SK-N-SH (cell line): ENCODE measurements at regions not wholly inside any gene's neighbourhood (a gene's known extent, or its start where the extent isn't known, plus 50 kb on each side); places are given as distances from the start of the nearest gene placed in this dataset.

ENCODE experiments used
- CTCF ChIA-PET: fragments of 300-600, 350-600 bp; formaldehyde crosslinking; extraction: SDS; loops from one replicate; lab custom pipeline; 2021; lab: Yijun Ruan, JAX
- POLR2A ChIA-PET: fragments of 350-600 bp; sonication (Branson Sonifier 250); formaldehyde crosslinking; extraction: SDS; loops from one replicate; lab custom pipeline; 2020; ENCODE audit warnings: antibody characterized with exemption, inconsistent platforms; lab: Yijun Ruan, JAX
- DNase-seq: peaks from one replicate; pipeline ENCODE4 v3.0.0; 2012
- H2AFZ ChIP-seq: fragments of 200-600 bp; sonication (generic); 2 replicates; pipeline ENCODE4 v1.8.1; 2016; ENCODE audit warnings: antibody characterized with exemption, mild to moderate bottlenecking, low read depth
- H3F3A ChIP-seq: fragments of 200-600 bp; sonication (generic); replicated peaks from 2 replicates; pipeline ENCODE3; 2016; ENCODE audit warnings: antibody characterized with exemption, mild to moderate bottlenecking; ENCODE audit not compliant: insufficient read depth
- H3K27ac ChIP-seq, 2 experiments: fragments of 200-500 bp in 1 of 2; fragments of 200-600 bp in 1 of 2; sonication (Bioruptor generic) in 1 of 2; sonication (generic), shearing (Covaris generic) in 1 of 2; 2 replicates each; pipeline versions ENCODE4 v1.5.1 to v1.6.1; 2014 to 2016; ENCODE audit warnings: low read depth in 2 of 2, inconsistent platforms in 1 of 2, low read length in 1 of 2, mild to moderate bottlenecking in 1 of 2, mixed read lengths in 1 of 2
- H3K27me3 ChIP-seq: fragments of 200-600 bp; sonication (generic), shearing (Covaris generic); 2 replicates; pipeline ENCODE4 v1.6.1; 2016; ENCODE audit warnings: mixed run types; ENCODE audit not compliant: insufficient read depth
- H3K36me3 ChIP-seq, 2 experiments: fragments of 200-500 bp in 1 of 2; fragments of 200-600 bp in 1 of 2; sonication (Bioruptor generic) in 1 of 2; sonication (generic) in 1 of 2; replicated peaks in 1 of 2; 2 replicates each; pipeline versions ENCODE3 to v1.5.1; 2014 to 2016; ENCODE audit warnings: low read length in 1 of 2, mild to moderate bottlenecking in 1 of 2; ENCODE audit not compliant: insufficient read depth in 2 of 2, control insufficient read depth in 1 of 2
- H3K4me1 ChIP-seq, 2 experiments: fragments of 200-500 bp in 1 of 2; fragments of 200-600 bp in 1 of 2; sonication (Bioruptor generic) in 1 of 2; sonication (generic), shearing (Covaris generic) in 1 of 2; 2 replicates each; pipeline versions ENCODE4 v1.5.1 to v1.6.1; 2014 to 2016; ENCODE audit warnings: low read depth in 1 of 2, low read length in 1 of 2, mixed run types in 1 of 2; ENCODE audit not compliant: insufficient read depth in 2 of 2, control insufficient read depth in 1 of 2
- H3K4me2 ChIP-seq: fragments of 200-600 bp; sonication (generic), shearing (Covaris generic); 2 replicates; pipeline ENCODE4 v1.6.1; 2017; ENCODE audit warnings: mixed run types
- H3K4me3 ChIP-seq, 2 experiments: fragments of 200-500 bp in 1 of 2; fragments of 200-600 bp in 1 of 2; sonication (Bioruptor generic) in 1 of 2; sonication (generic), shearing (Covaris generic) in 1 of 2; 2 replicates each; pipeline versions ENCODE4 v1.5.1 to v1.8.1; 2014 to 2016; ENCODE audit warnings: low read depth in 2 of 2, inconsistent platforms in 1 of 2, low read length in 1 of 2, mild to moderate bottlenecking in 1 of 2, mixed read lengths in 1 of 2, moderate library complexity in 1 of 2
- H3K79me2 ChIP-seq: fragments of 200-600 bp; sonication (generic); 2 replicates; pipeline ENCODE4 v1.8.1; 2017; ENCODE audit warnings: mild to moderate bottlenecking; ENCODE audit not compliant: insufficient read depth
- H3K9ac ChIP-seq: fragments of 200-600 bp; sonication (generic); 2 replicates; pipeline ENCODE4 v1.6.1; 2017; ENCODE audit warnings: mixed run types
- H3K9me2 ChIP-seq: fragments of 200-600 bp; sonication (generic); 2 replicates; pipeline ENCODE4 v1.6.1; 2017; ENCODE audit warnings: mixed run types
- H3K9me3 ChIP-seq: fragments of 200-600 bp; sonication (generic); 2 replicates; pipeline ENCODE4 v1.6.1; 2017; ENCODE audit warnings: mixed run types, mild to moderate bottlenecking, moderate library complexity
- H4K20me1 ChIP-seq: fragments of 200-600 bp; sonication (generic); 2 replicates; pipeline ENCODE4 v1.6.1; 2017; ENCODE audit warnings: mild to moderate bottlenecking, mixed run types; ENCODE audit not compliant: insufficient read depth
- GABPA ChIP-seq: IDR thresholded peaks from 2 replicates; pipeline ENCODE4 v1.4.0; 2012; ENCODE audit warnings: low read depth, mild to moderate bottlenecking
- GATA2 ChIP-seq: sonication (generic); formaldehyde crosslinking; IDR thresholded peaks from 2 replicates; pipeline ENCODE4 v1.5.0; 2020; ENCODE audit warnings: mild to moderate bottlenecking, missing genetic modification reagents
- MXI1 ChIP-seq: IDR thresholded peaks from 2 replicates; pipeline ENCODE4 v1.6.1; 2012; ENCODE audit warnings: mild to moderate bottlenecking, low read depth, low read length, improper control_type of control experiment
- NRF1 ChIP-seq: IDR thresholded peaks from 2 replicates; pipeline ENCODE4 v1.6.1; 2012; ENCODE audit warnings: low read depth, mild to moderate bottlenecking, low read length
- POLR2AphosphoS5 ChIP-seq: IDR thresholded peaks from 2 replicates; pipeline ENCODE4 v1.6.1; 2012; ENCODE audit warnings: low read depth, low read length
- RCOR1 ChIP-seq: fragments of 150-350 bp; IDR thresholded peaks from 2 replicates; pipeline ENCODE4 v1.6.1; 2017; ENCODE audit warnings: antibody characterized with exemption, low read length
- RXRA ChIP-seq: IDR thresholded peaks from 2 replicates; pipeline ENCODE4 v1.4.0; 2012; ENCODE audit warnings: low read depth, mild to moderate bottlenecking, borderline replicate concordance
- SMC3 ChIP-seq: IDR thresholded peaks from 2 replicates; pipeline ENCODE4 v1.6.1; 2012; ENCODE audit warnings: low read depth, low read length, improper control_type of control experiment
- TAF1 ChIP-seq: IDR thresholded peaks from 2 replicates; pipeline ENCODE4 v1.6.1; 2012; ENCODE audit warnings: low read depth, mild to moderate bottlenecking, low read length, moderate library complexity, borderline replicate concordance
- WGBS: methylation state at CpG from one replicate; pipeline ENCODE4 v1.1.6; 2017; ENCODE audit warnings: low lambda C conversion rate; 5-methylcytosine and 5-hydroxymethylcytosine counted together
- TF ChIP-seq, protein P1 (sequence below): fragments of 150-350 bp; IDR thresholded peaks from 2 replicates; pipeline ENCODE4 v1.6.1; 2016; ENCODE audit warnings: mild to moderate bottlenecking, low read depth, low read length
- TF ChIP-seq, protein P2 (sequence below): fragments of 150-350 bp; IDR thresholded peaks from 2 replicates; pipeline ENCODE4 v1.6.1; 2017; ENCODE audit warnings: antibody characterized with exemption, low read length, low read depth, borderline replicate concordance
- TF ChIP-seq, protein P3 (sequence below): IDR thresholded peaks from 2 replicates; pipeline ENCODE4 v1.6.1; 2012; ENCODE audit warnings: mild to moderate bottlenecking, low read depth, low read length, moderate library complexity
- TF ChIP-seq, protein P4 (sequence below): IDR thresholded peaks from 2 replicates; pipeline ENCODE4 v1.4.0; 2012; ENCODE audit warnings: low read depth, borderline replicate concordance

DNA sequence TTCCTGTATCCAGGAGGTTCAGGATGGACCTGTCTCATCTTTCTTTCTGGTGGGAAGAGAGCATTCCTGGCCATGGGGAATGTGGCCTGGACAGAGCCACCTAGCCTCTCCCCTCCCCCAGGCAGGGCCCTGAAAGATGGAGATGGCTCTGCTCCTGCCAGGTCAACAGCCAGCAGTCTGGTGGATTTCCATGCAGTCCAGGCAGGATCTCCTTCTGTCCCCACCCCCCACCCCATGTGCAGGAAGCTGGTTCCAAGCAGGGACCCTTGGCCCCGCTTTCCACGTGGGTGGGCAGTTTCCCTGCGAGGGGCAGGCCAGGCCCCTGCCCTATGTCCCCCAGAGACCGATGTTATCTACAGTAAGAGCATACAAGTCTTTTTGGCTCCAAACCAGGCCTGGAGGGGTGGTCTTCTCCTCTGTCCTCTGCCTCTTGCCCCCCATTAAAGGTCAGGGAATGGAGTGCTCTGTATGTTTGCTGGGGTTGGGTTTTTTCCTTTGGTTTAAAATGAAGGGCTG, 240.5 kb downstream of the SEC14L1 start:
- H3K4me3 ChIP-seq: no peak overlapping the region
- POLR2A ChIA-PET: interaction anchor here (0.6 kb wide), 2 partner anchors 27 to 297 kb away, joined by 3 to 4 read pairs; no protein-coding TSS in a partner anchor
- H3K4me2 ChIP-seq: no peak overlapping the region
- peaks cover 94% of the 10 kb centered on the region for H3K79me2 ChIP-seq
- H4K20me1 ChIP-seq: peaks cover 80% of the 10 kb centered on the region
- no peaks in the 10 kb centered on the region for H3K9me2 ChIP-seq
- WGBS: 64% methylated on average over 4 of the region's 4 CpGs
- TF ChIP-seq, protein P1, sequence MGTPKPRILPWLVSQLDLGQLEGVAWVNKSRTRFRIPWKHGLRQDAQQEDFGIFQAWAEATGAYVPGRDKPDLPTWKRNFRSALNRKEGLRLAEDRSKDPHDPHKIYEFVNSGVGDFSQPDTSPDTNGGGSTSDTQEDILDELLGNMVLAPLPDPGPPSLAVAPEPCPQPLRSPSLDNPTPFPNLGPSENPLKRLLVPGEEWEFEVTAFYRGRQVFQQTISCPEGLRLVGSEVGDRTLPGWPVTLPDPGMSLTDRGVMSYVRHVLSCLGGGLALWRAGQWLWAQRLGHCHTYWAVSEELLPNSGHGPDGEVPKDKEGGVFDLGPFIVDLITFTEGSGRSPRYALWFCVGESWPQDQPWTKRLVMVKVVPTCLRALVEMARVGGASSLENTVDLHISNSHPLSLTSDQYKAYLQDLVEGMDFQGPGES: no peak
- TF ChIP-seq, all 33 proteins: peak for 0
- CTCF ChIA-PET: interaction anchor here (1.0 to 2.1 kb wide), 7 partner anchors 8 to 51 kb away, joined by 3 to 7 read pairs (median 3); no protein-coding TSS in a partner anchor
- Histone ChIP-seq H3K9me3 (no peaks in the 10 kb centered on the region), H3K27me3 (no peaks in the 10 kb centered on the region), H3K9ac (no peak overlapping the region), H3K4me1 (peaks cover 15 to 93% of the 10 kb centered on the region in 2 experiments; a peak in 3 of 4 replicates), H3F3A (peaks cover 4% of the 10 kb centered on the region), H2AFZ (no peak overlapping the region), H3K27ac (peak overlapping the region in 1 of 2 experiments; percentile 77; a peak in 2 of 4 replicates), H3K36me3 (no peaks in the 10 kb centered on the region)
- DNase-seq: peak; percentile 77

DNA sequence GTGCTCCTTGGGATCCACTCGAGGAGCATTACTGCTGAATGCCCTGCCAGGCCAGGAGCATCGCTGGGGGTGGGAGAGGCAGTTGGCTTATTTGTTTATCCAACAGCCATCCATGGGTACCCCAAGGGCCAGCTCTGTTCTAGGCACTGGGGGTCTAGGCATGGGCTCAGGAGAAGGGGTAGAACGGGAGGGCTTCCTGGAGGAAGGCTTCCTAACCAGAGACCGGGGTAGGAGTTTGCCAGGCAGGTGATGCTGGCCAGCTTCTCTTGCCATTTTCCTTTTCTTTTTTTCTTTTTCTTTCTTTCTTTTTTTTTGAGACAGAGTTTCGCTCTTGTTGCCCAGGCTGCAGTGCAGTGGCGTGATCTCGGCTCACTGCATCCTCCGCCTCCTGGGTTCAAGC, 241.0 kb downstream of the SEC14L1 start:
- POLR2A ChIA-PET: interaction anchor here (0.6 kb wide), 3 partner anchors 21 to 298 kb away, joined by 3 to 4 read pairs (median 3); no protein-coding TSS in a partner anchor
- H3F3A ChIP-seq: peaks cover 1% of the 10 kb centered on the region
- no peaks in the 10 kb centered on the region for H3K27me3 ChIP-seq
- H3K27ac ChIP-seq: peak overlapping the region in 1 of 2 experiments; percentile 77; a peak in 2 of 4 replicates
- no peaks in the 10 kb centered on the region for H3K36me3 ChIP-seq
- no peak overlapping the region for H3K9ac ChIP-seq
- peaks cover 75% of the 10 kb centered on the region for H4K20me1 ChIP-seq
- H2AFZ ChIP-seq: no peak overlapping the region
- H3K9me2 ChIP-seq: no peaks in the 10 kb centered on the region
- peaks cover 13 to 93% of the 10 kb centered on the region in 2 experiments; a peak in 3 of 4 replicates for H3K4me1 ChIP-seq
- 91% methylated on average over 8 of the region's 8 CpGs for WGBS
- H3K4me3 ChIP-seq: no peak overlapping the region
- no peak overlapping the region for H3K4me2 ChIP-seq
- no peaks in the 10 kb centered on the region for H3K9me3 ChIP-seq
- DNase-seq: no peak
- no peak for TF ChIP-seq GABPA
- TF ChIP-seq GATA2 (CRISPR knock-in tag): no peak
- no peak for TF ChIP-seq RXRA
- TF ChIP-seq MXI1: no peak
- no peak for TF ChIP-seq POLR2AphosphoS5
- TF ChIP-seq, protein P2, sequence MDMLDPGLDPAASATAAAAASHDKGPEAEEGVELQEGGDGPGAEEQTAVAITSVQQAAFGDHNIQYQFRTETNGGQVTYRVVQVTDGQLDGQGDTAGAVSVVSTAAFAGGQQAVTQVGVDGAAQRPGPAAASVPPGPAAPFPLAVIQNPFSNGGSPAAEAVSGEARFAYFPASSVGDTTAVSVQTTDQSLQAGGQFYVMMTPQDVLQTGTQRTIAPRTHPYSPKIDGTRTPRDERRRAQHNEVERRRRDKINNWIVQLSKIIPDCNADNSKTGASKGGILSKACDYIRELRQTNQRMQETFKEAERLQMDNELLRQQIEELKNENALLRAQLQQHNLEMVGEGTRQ: no peak
- TF ChIP-seq, protein P3, sequence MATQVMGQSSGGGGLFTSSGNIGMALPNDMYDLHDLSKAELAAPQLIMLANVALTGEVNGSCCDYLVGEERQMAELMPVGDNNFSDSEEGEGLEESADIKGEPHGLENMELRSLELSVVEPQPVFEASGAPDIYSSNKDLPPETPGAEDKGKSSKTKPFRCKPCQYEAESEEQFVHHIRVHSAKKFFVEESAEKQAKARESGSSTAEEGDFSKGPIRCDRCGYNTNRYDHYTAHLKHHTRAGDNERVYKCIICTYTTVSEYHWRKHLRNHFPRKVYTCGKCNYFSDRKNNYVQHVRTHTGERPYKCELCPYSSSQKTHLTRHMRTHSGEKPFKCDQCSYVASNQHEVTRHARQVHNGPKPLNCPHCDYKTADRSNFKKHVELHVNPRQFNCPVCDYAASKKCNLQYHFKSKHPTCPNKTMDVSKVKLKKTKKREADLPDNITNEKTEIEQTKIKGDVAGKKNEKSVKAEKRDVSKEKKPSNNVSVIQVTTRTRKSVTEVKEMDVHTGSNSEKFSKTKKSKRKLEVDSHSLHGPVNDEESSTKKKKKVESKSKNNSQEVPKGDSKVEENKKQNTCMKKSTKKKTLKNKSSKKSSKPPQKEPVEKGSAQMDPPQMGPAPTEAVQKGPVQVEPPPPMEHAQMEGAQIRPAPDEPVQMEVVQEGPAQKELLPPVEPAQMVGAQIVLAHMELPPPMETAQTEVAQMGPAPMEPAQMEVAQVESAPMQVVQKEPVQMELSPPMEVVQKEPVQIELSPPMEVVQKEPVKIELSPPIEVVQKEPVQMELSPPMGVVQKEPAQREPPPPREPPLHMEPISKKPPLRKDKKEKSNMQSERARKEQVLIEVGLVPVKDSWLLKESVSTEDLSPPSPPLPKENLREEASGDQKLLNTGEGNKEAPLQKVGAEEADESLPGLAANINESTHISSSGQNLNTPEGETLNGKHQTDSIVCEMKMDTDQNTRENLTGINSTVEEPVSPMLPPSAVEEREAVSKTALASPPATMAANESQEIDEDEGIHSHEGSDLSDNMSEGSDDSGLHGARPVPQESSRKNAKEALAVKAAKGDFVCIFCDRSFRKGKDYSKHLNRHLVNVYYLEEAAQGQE: no peak
- TF ChIP-seq RCOR1: no peak
- TF ChIP-seq, protein P1: no peak
- no peak for TF ChIP-seq TAF1
- TF ChIP-seq, protein P4, sequence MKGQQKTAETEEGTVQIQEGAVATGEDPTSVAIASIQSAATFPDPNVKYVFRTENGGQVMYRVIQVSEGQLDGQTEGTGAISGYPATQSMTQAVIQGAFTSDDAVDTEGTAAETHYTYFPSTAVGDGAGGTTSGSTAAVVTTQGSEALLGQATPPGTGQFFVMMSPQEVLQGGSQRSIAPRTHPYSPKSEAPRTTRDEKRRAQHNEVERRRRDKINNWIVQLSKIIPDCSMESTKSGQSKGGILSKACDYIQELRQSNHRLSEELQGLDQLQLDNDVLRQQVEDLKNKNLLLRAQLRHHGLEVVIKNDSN: no peak
- no peak for TF ChIP-seq NRF1
- TF ChIP-seq SMC3: no peak
- CTCF ChIA-PET: interaction anchor here (1.0 to 2.1 kb wide), 6 partner anchors 15 to 114 kb away, joined by 3 to 7 read pairs (median 4); no protein-coding TSS in a partner anchor
- peaks cover 91% of the 10 kb centered on the region for H3K79me2 ChIP-seq
